Endothelial cell of umbilical vein (primary cell): ENCODE measurements at regions not wholly inside any gene's neighbourhood (a gene's known extent, or its start where the extent isn't known, plus 50 kb on each side); places are given as distances from the start of the nearest gene placed in this dataset.

Experiments
- BruUV-seq: library from RNA; stranded (reverse); fragments of 400-500 nt; replicated peaks from 2 replicates; lab custom pipeline; 2021; lab: Mats Ljungman, UMichigan
- CTCF ChIA-PET: fragments of 300-600, 350-600 bp; sonication (Branson Sonifier 250); formaldehyde crosslinking; loops from one replicate; lab custom pipeline; 2021; ENCODE audit warnings: antibody characterized with exemption, inconsistent platforms; lab: Charles Lee
- POLR2A ChIA-PET: fragments of 300-600, 350-600 bp; sonication (Branson Sonifier 250); formaldehyde crosslinking; loops from one replicate; lab custom pipeline; 2021; ENCODE audit warnings: antibody characterized with exemption, inconsistent platforms; lab: Charles Lee
- DNase-seq: peaks from one replicate; pipeline ENCODE4 v3.0.0-alpha.2; 2011; ENCODE audit warnings: low read depth, low spot score
- FAIRE-seq: peaks from 2 replicates; lab custom pipeline; 2011; peaks lifted over from hg19 to GRCh38; lab: Jason Lieb, UNC
- H2AFZ ChIP-seq: 2 replicates; pipeline ENCODE4 v1.6.0; 2012; ENCODE audit warnings: low read depth, low read length, control low read depth, inconsistent platforms
- H3K27ac ChIP-seq: 2 replicates; pipeline ENCODE4 v1.5.1; 2011; ENCODE audit warnings: low read depth, mild to moderate bottlenecking, control low read depth, low read length, moderate library complexity; ENCODE audit not compliant: insufficient read depth
- H3K27me3 ChIP-seq, 2 experiments: 2 replicates each; pipeline versions ENCODE4 v1.6.0 to v1.6.1; 2011; ENCODE audit warnings: low read length in 2 of 2, mixed read lengths in 1 of 2; ENCODE audit not compliant: control insufficient read depth in 2 of 2, insufficient read depth in 2 of 2
- H3K36me3 ChIP-seq, 2 experiments: 2 replicates in 1 of 2; 3 replicates in 1 of 2; pipeline ENCODE4 v1.5.1; 2011; ENCODE audit warnings: low read length in 2 of 2, mild to moderate bottlenecking in 1 of 2, moderate library complexity in 1 of 2; ENCODE audit not compliant: control insufficient read depth in 2 of 2, insufficient read depth in 2 of 2; ENCODE audit errors: extremely low read depth in 1 of 2
- H3K4me1 ChIP-seq: 3 replicates; pipeline ENCODE4 v1.5.1; 2011; ENCODE audit warnings: mild to moderate bottlenecking, low read length; ENCODE audit not compliant: control insufficient read depth, insufficient read depth; ENCODE audit errors: extremely low read depth
- H3K4me2 ChIP-seq: 2 replicates; pipeline ENCODE4 v1.6.1; 2011; ENCODE audit warnings: low read length, control low read depth, mixed read lengths; ENCODE audit not compliant: insufficient read depth
- H3K4me3 ChIP-seq, 3 experiments: fragments of 200-600 bp in 1 of 3; sonication (generic), shearing (Covaris generic) in 1 of 3; replicated peaks in 1 of 3; 2 replicates each; pipeline ENCODE4 v1.5.1; 2011 to 2016; ENCODE audit warnings: control low read depth in 3 of 3, low read length in 3 of 3, mild to moderate bottlenecking in 2 of 3, inconsistent platforms in 1 of 3, low read depth in 1 of 3, moderate library complexity in 1 of 3; ENCODE audit not compliant: insufficient read depth in 1 of 3
- H3K79me2 ChIP-seq: 2 replicates; pipeline ENCODE4 v1.6.0; 2012; ENCODE audit warnings: low read length, inconsistent platforms; ENCODE audit not compliant: control insufficient read depth, insufficient read depth
- H3K9ac ChIP-seq: replicated peaks from 2 replicates; pipeline ENCODE3; 2011; ENCODE audit warnings: low read length, control low read depth; ENCODE audit not compliant: insufficient read depth; ENCODE audit errors: extremely low read depth
- H3K9me1 ChIP-seq: replicated peaks from 3 replicates; pipeline ENCODE4 v1.6.0; 2011; ENCODE audit warnings: mild to moderate bottlenecking, low read length; ENCODE audit not compliant: control insufficient read depth, insufficient read depth; ENCODE audit errors: extremely low read depth
- H3K9me3 ChIP-seq: replicated peaks from 2 replicates; pipeline ENCODE4 v1.5.1; 2012; ENCODE audit warnings: low read length, inconsistent platforms; ENCODE audit not compliant: control insufficient read depth, insufficient read depth
- H4K20me1 ChIP-seq: replicated peaks from 2 replicates; pipeline ENCODE3; 2011; ENCODE audit warnings: mild to moderate bottlenecking, low read length; ENCODE audit not compliant: control insufficient read depth, insufficient read depth; ENCODE audit errors: extremely low read depth
- EZH2 ChIP-seq: IDR thresholded peaks from 2 replicates; pipeline ENCODE4 v1.6.1; 2012; ENCODE audit warnings: borderline replicate concordance, low read depth, mild to moderate bottlenecking, moderate library complexity, low read length, inconsistent platforms; ENCODE audit not compliant: severe bottlenecking
- FOS ChIP-seq: IDR thresholded peaks from 2 replicates; pipeline ENCODE4 v1.6.1; 2011; ENCODE audit warnings: mild to moderate bottlenecking, low read length, moderate library complexity, borderline replicate concordance; ENCODE audit not compliant: insufficient read depth
- GATA2 ChIP-seq: IDR thresholded peaks from 2 replicates; pipeline ENCODE4 v1.7.0; 2011; ENCODE audit warnings: low read depth, mild to moderate bottlenecking, moderate library complexity, mixed read lengths, low read length; ENCODE audit not compliant: insufficient read length, insufficient read depth
- JUN ChIP-seq: IDR thresholded peaks from 2 replicates; pipeline ENCODE4 v1.6.1; 2011; ENCODE audit warnings: borderline replicate concordance, low read depth; ENCODE audit not compliant: insufficient read length, insufficient read depth
- MAX ChIP-seq: IDR thresholded peaks from 2 replicates; pipeline ENCODE4 v1.6.1; 2011; ENCODE audit not compliant: insufficient read depth, insufficient read length
- MYC ChIP-seq: IDR thresholded peaks from one replicate; pipeline ENCODE4 v1.6.1; 2011; ENCODE audit warnings: mild to moderate bottlenecking, low read depth, low read length
- POLR2A ChIP-seq: IDR thresholded peaks from 2 replicates; pipeline ENCODE4 v1.6.1; 2012; ENCODE audit warnings: low read depth, mild to moderate bottlenecking, control low read depth, low read length
- POLR2AphosphoS5 ChIP-seq: IDR thresholded peaks from 2 replicates; pipeline ENCODE4 v1.6.1; 2012; ENCODE audit warnings: low read depth, mild to moderate bottlenecking, control low read depth, low read length, moderate library complexity; ENCODE audit not compliant: insufficient read depth
- dilution Hi-C: fragments of 300-500 bp; cut with MboI; formaldehyde crosslinking; loops from one replicate; pipeline ENCODE4 v1.15.0; 2019; ENCODE audit warnings: low sequenced_read_pairs; ENCODE audit not compliant: extremely low pct_ligation_motif_present
- intact Hi-C: fragments of 100-400 bp; cut with micrococcal nuclease; formaldehyde crosslinking; loops from one replicate; pipeline ENCODE4 v1.10.0; 2022
- TF ChIP-seq, protein P1 (sequence below), 2 donors: IDR thresholded peaks; 1 replicate in 1 of 2; 2 replicates in 1 of 2; pipeline ENCODE4 v1.5.1; 2011; ENCODE audit warnings: low read length in 2 of 2, mild to moderate bottlenecking in 2 of 2, moderate library complexity in 2 of 2, control low read depth in 1 of 2, inconsistent platforms in 1 of 2, low read depth in 1 of 2; ENCODE audit not compliant: insufficient read depth in 1 of 2; ENCODE audit errors: extremely low read depth in 1 of 2

- no peaks in the 10 kb centered on the region for H3K4me1 ChIP-seq
- no peaks in the 10 kb centered on the region for H3K9me3 ChIP-seq
- dilution Hi-C loops (no loop called here), intact Hi-C loops (no loop called here)
- H3K27ac ChIP-seq: no peak overlapping the region
- BruUV-seq: no TSS peak
- no peak overlapping the region for H3K4me3 ChIP-seq
- H3K9ac ChIP-seq: no peak overlapping the region
- ChIA-PET POLR2A (no interaction called here), CTCF (no interaction called here)
- H2AFZ ChIP-seq: no peak overlapping the region
- TF ChIP-seq MYC: no peak
- no peak for TF ChIP-seq JUN
- no peak for TF ChIP-seq EZH2
- TF ChIP-seq FOS: no peak
- TF ChIP-seq POLR2AphosphoS5: no peak
- TF ChIP-seq MAX: no peak
- TF ChIP-seq, protein P1, sequence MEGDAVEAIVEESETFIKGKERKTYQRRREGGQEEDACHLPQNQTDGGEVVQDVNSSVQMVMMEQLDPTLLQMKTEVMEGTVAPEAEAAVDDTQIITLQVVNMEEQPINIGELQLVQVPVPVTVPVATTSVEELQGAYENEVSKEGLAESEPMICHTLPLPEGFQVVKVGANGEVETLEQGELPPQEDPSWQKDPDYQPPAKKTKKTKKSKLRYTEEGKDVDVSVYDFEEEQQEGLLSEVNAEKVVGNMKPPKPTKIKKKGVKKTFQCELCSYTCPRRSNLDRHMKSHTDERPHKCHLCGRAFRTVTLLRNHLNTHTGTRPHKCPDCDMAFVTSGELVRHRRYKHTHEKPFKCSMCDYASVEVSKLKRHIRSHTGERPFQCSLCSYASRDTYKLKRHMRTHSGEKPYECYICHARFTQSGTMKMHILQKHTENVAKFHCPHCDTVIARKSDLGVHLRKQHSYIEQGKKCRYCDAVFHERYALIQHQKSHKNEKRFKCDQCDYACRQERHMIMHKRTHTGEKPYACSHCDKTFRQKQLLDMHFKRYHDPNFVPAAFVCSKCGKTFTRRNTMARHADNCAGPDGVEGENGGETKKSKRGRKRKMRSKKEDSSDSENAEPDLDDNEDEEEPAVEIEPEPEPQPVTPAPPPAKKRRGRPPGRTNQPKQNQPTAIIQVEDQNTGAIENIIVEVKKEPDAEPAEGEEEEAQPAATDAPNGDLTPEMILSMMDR (IDR thresholded peaks at IDR 0.05; ENCODE audit: extremely low read depth in 1 of 2, insufficient read depth in 1 of 2, low read depth in 1 of 2, low read length in 2 of 2): no peak
- no peak for TF ChIP-seq POLR2A
- no peak for TF ChIP-seq GATA2
- no peaks in the 10 kb centered on the region for H4K20me1 ChIP-seq
- no peak overlapping the region for H3K4me2 ChIP-seq
- no peaks in the 10 kb centered on the region for H3K27me3 ChIP-seq
- no peaks in the 10 kb centered on the region for H3K36me3 ChIP-seq
- FAIRE-seq: no peak
- H3K9me1 ChIP-seq: no peaks in the 10 kb centered on the region
- DNase-seq: no peak
- H3K79me2 ChIP-seq: no peaks in the 10 kb centered on the region
These were observed 54.6 kb upstream of the ATF7IP start for GRCh38 chr12:14310866-14311265.
